B cell (primary cell): ENCODE measurements at regions not wholly inside any gene's neighbourhood (a gene's known extent, or its start where the extent isn't known, plus 50 kb on each side); places are given as distances from the start of the nearest gene placed in this dataset.
A peak's percentile ranks its signal among the peaks of the same experiment; 100 is the strongest.

Source experiments
- ATAC-seq: fragments of 200-7000 bp; cut with Tn5 transposase; one replicate; pipeline ENCODE4 v1.10.0; 2021; ENCODE audit warnings: low read depth, mild to moderate bottlenecking, moderate number of reproducible peaks, moderate library complexity
- CTCF ChIA-PET: fragments of 350-600 bp; sonication (Branson Sonifier 250); formaldehyde crosslinking; loops from one replicate; lab custom pipeline; 2021; ENCODE audit warnings: antibody characterized with exemption, inconsistent platforms; lab: Charles Lee
- POLR2A ChIA-PET: fragments of 350-600 bp; sonication (Branson Sonifier 250); formaldehyde crosslinking; loops from one replicate; lab custom pipeline; 2021; ENCODE audit warnings: antibody characterized with exemption; lab: Charles Lee
- DNase-seq: peaks from one replicate; pipeline ENCODE4 v3.0.0; 2013
- H2AFZ ChIP-seq: 2 replicates; pipeline ENCODE4 v1.6.1; 2012; ENCODE audit warnings: mild to moderate bottlenecking, low read depth, low read length; ENCODE audit not compliant: insufficient read depth, poor library complexity, severe bottlenecking
- H3K27ac ChIP-seq, 2 donors: 1 replicate in 1 of 2; 2 replicates in 1 of 2; pipeline ENCODE4 v1.5.1; 2012 to 2013; ENCODE audit warnings: low read length in 2 of 2, mild to moderate bottlenecking in 2 of 2, moderate library complexity in 1 of 2
- H3K27me3 ChIP-seq, 4 experiments: fragments of 200-600 bp in 1 of 4; sonication (generic) in 1 of 4; replicated peaks in 1 of 4; 1 replicate in 2 of 4; 2 replicates in 2 of 4; pipeline versions ENCODE4 v1.6.1 to v1.7.0; 2013 to 2016; ENCODE audit warnings: low read length in 3 of 4, mild to moderate bottlenecking in 2 of 4, mixed read lengths in 1 of 4, moderate library complexity in 1 of 4; ENCODE audit not compliant: insufficient read depth in 4 of 4, control insufficient read depth in 3 of 4; ENCODE audit errors: control extremely low read depth in 1 of 4
- H3K36me3 ChIP-seq, 2 experiments: replicated peaks in 1 of 2; 1 replicate in 1 of 2; 2 replicates in 1 of 2; pipeline versions ENCODE4 v1.6.1 to v1.7.1; 2013; ENCODE audit warnings: low read length in 1 of 2; ENCODE audit not compliant: insufficient read depth in 2 of 2, control insufficient read depth in 1 of 2; ENCODE audit errors: control extremely low read depth in 1 of 2, extremely low read depth in 1 of 2
- H3K4me1 ChIP-seq, 2 donors: fragments of 200-600 bp in 1 of 2; sonication (generic) in 1 of 2; 1 replicate in 1 of 2; 2 replicates in 1 of 2; pipeline versions ENCODE4 v1.5.1 to v1.6.1; 2013 to 2017; ENCODE audit warnings: low read length in 2 of 2; ENCODE audit not compliant: control insufficient read depth in 2 of 2, insufficient read depth in 2 of 2
- H3K4me2 ChIP-seq: replicated peaks from 2 replicates; pipeline ENCODE3; 2012; ENCODE audit warnings: mild to moderate bottlenecking, low read depth, low read length; ENCODE audit not compliant: poor library complexity, severe bottlenecking
- H3K4me3 ChIP-seq, 5 experiments: fragments of 200-600 bp in 1 of 5; sonication (generic) in 1 of 5; 1 replicate in 3 of 5; 2 replicates in 2 of 5; pipeline versions ENCODE4 v1.5.1 to v1.7.0; 2011 to 2016; ENCODE audit warnings: low read length in 4 of 5, mild to moderate bottlenecking in 4 of 5, low read depth in 2 of 5, control low read depth in 1 of 5, moderate library complexity in 1 of 5; ENCODE audit not compliant: insufficient read depth in 1 of 5; ENCODE audit errors: control extremely low read depth in 1 of 5, extremely low read depth in 1 of 5
- H3K79me2 ChIP-seq: fragments of 200-600 bp; sonication (generic); one replicate; pipeline ENCODE4 v1.6.0; 2016; ENCODE audit warnings: low read length; ENCODE audit not compliant: control insufficient read depth, insufficient read depth
- H3K9ac ChIP-seq: fragments of 200-600 bp; sonication (generic); 2 replicates; pipeline ENCODE4 v1.6.1; 2017; ENCODE audit warnings: mild to moderate bottlenecking, low read length, moderate library complexity
- H3K9me3 ChIP-seq, 3 donors: one replicate each; pipeline versions ENCODE4 v1.6.1 to v1.7.1; 2013; ENCODE audit warnings: low read length in 2 of 3; ENCODE audit not compliant: control insufficient read depth in 2 of 3, insufficient read depth in 1 of 3; ENCODE audit errors: control extremely low read depth in 1 of 3
- H4K20me1 ChIP-seq: 2 replicates; pipeline ENCODE4 v1.6.0; 2012; ENCODE audit warnings: mild to moderate bottlenecking, low read length; ENCODE audit not compliant: insufficient read depth, control insufficient read depth, poor library complexity, severe bottlenecking
- H3K27ac Mint-ChIP-seq: one replicate; pipeline ENCODE4 v1.8.0; 2021; ENCODE audit warnings: mixed read lengths
- H3K27me3 Mint-ChIP-seq: one replicate; pipeline ENCODE4 v1.8.0; 2021; ENCODE audit warnings: mixed read lengths
- H3K4me1 Mint-ChIP-seq: one replicate; pipeline ENCODE4 v1.8.0; 2021; ENCODE audit warnings: mixed read lengths
- H3K4me3 Mint-ChIP-seq: one replicate; pipeline ENCODE4 v1.8.0; 2021; ENCODE audit warnings: mixed read lengths
- H3K9me3 Mint-ChIP-seq: one replicate; pipeline ENCODE4 v1.8.0; 2022; ENCODE audit warnings: mixed read lengths; ENCODE audit not compliant: insufficient read depth
- EZH2 ChIP-seq: IDR thresholded peaks from 2 replicates; pipeline ENCODE4 v1.6.1; 2012; ENCODE audit warnings: borderline replicate concordance, low read depth, mild to moderate bottlenecking, moderate library complexity, low read length; ENCODE audit not compliant: insufficient read depth, poor library complexity, severe bottlenecking
- intact Hi-C: fragments of 100-400 bp; cut with micrococcal nuclease; formaldehyde crosslinking; loops from one replicate; pipeline ENCODE4 v1.10.0; 2022
- TF ChIP-seq, protein P1 (sequence below): fragments of 200-600 bp; IDR thresholded peaks from one replicate; pipeline ENCODE4 v1.8.0; 2022; ENCODE audit warnings: antibody characterized with exemption, mild to moderate bottlenecking

DNA sequence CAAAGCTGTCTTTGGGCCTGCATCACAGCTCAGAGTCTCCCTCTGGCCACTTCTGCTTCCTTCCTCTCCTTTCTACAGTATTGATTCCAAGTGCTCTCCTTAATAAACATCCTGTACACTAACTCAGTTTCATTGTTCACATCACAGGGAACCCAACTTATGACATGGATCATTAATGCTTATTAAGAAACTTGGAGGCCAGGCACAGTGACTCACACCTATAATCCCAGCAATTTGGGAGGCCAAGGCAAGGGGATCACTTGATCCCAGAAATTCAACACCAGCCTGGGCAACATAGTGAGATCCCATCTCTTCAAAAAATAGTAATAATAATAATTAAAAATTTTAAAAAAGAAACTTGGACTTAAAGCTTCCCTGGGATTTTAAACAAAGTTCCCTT lies 89.2 kb upstream of the EFHC2 start:
- Histone ChIP-seq H2AFZ (no peak overlapping the region), H3K4me3 (no peak overlapping the region), H3K9me3 (no peaks in the 10 kb centered on the region), H3K79me2 (no peaks in the 10 kb centered on the region), H4K20me1 (no peaks in the 10 kb centered on the region), H3K4me2 (no peak overlapping the region), H3K27me3 (no peaks in the 10 kb centered on the region), H3K27ac (no peak overlapping the region), H3K36me3 (no peaks in the 10 kb centered on the region), H3K9ac (no peak overlapping the region), H3K4me1 (no peaks in the 10 kb centered on the region)
- DNase-seq (peak; percentile 21), ATAC-seq (no peak)
- intact Hi-C loops = no loop called here
- no peak for TF ChIP-seq EZH2
- TF ChIP-seq, protein P1, sequence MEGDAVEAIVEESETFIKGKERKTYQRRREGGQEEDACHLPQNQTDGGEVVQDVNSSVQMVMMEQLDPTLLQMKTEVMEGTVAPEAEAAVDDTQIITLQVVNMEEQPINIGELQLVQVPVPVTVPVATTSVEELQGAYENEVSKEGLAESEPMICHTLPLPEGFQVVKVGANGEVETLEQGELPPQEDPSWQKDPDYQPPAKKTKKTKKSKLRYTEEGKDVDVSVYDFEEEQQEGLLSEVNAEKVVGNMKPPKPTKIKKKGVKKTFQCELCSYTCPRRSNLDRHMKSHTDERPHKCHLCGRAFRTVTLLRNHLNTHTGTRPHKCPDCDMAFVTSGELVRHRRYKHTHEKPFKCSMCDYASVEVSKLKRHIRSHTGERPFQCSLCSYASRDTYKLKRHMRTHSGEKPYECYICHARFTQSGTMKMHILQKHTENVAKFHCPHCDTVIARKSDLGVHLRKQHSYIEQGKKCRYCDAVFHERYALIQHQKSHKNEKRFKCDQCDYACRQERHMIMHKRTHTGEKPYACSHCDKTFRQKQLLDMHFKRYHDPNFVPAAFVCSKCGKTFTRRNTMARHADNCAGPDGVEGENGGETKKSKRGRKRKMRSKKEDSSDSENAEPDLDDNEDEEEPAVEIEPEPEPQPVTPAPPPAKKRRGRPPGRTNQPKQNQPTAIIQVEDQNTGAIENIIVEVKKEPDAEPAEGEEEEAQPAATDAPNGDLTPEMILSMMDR = no peak
- POLR2A ChIA-PET = no interaction called here
- no peak overlapping the region for H3K4me3 Mint-ChIP-seq
- no peaks in the 10 kb centered on the region for H3K4me1 Mint-ChIP-seq
- H3K9me3 Mint-ChIP-seq = no peaks in the 10 kb centered on the region
- H3K27ac Mint-ChIP-seq = no peak overlapping the region
- H3K27me3 Mint-ChIP-seq = peaks cover 4% of the 10 kb centered on the region
- CTCF ChIA-PET = no interaction called here

DNA sequence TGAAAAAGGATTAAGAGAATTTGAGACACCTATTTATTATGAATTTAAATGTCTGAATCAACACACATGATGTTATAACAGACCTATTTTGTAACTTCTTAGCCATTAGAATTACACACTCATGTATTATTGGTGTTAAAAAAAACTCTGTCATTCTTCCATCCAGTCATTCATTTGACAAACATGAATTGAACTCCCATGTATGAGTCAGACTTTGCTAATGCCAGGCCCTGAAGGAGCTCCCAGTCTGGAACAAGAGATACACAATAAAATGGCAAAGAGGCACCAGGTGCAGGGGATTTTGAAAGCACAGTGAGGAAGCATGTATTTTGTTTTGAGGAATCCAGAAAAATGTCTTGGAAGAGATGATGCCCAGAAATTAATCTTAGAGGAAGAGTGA lies 87.7 kb upstream of the EFHC2 start:
- Histone ChIP-seq H2AFZ (no peak overlapping the region), H3K79me2 (no peaks in the 10 kb centered on the region), H3K9ac (no peak overlapping the region), H3K4me3 (no peak overlapping the region), H3K36me3 (no peaks in the 10 kb centered on the region), H3K4me2 (no peak overlapping the region), H3K27me3 (no peaks in the 10 kb centered on the region), H4K20me1 (no peaks in the 10 kb centered on the region), H3K27ac (no peak overlapping the region), H3K4me1 (no peaks in the 10 kb centered on the region), H3K9me3 (no peaks in the 10 kb centered on the region)
- TF ChIP-seq, protein P1 = no peak
- Mint-ChIP-seq H3K27ac (no peak overlapping the region), H3K27me3 (peaks cover 4% of the 10 kb centered on the region), H3K9me3 (no peaks in the 10 kb centered on the region), H3K4me3 (no peak overlapping the region), H3K4me1 (no peaks in the 10 kb centered on the region)
- no peak for ATAC-seq
- no peak for DNase-seq
- ChIA-PET POLR2A (no interaction called here), CTCF (no interaction called here)
- intact Hi-C loops = no loop called here
